ENCODE measurements at regions not wholly inside any gene's neighbourhood (a gene's known extent, or its start where the extent isn't known, plus 50 kb on each side); places are given as distances from the start of the nearest gene placed in this dataset.
A peak's percentile ranks its signal among the peaks of the same experiment; 100 is the strongest.

GRCh38 chr1:199767700-199768099 is 259.8 kb upstream of the NR5A2 start:
- no peak for TF ChIP-seq CTCF (conservative IDR thresholded peaks at IDR 0.05; ENCODE audit: low read depth)
- DNase-seq (ENCODE audit: low spot score): no peak
- H3K27ac ChIP-seq: no peak overlapping the region
- POLR2A ChIA-PET (ENCODE audit: low non-redundant PET): no interaction called here
- CTCF ChIA-PET: interaction anchor here (1.1 kb wide), 1 partner anchor 21 kb away, joined by 3 read pairs; no protein-coding TSS in a partner anchor

GRCh38 chr1:199774433-199775089 is 252.9 kb upstream of the NR5A2 start:
- ChIA-PET POLR2A (ENCODE audit: low non-redundant PET) (no interaction called here), CTCF (interaction anchor here (0.7 kb wide), 1 partner anchor 714 kb away, joined by 3 read pairs; no protein-coding TSS in a partner anchor)
- no peak for TF ChIP-seq CTCF (conservative IDR thresholded peaks at IDR 0.05; ENCODE audit: low read depth)
- H3K27ac ChIP-seq: no peak overlapping the region
- DNase-seq (ENCODE audit: low spot score): peak; percentile 88

- DNase-seq (ENCODE audit: low spot score): no peak
- CTCF ChIA-PET: interaction anchor here (0.6 kb wide), 2 partner anchors 22 to 575 kb away, joined by 5 to 7 read pairs; no protein-coding TSS in a partner anchor
- POLR2A ChIA-PET (ENCODE audit: low non-redundant PET): no interaction called here
- no peak for TF ChIP-seq CTCF (conservative IDR thresholded peaks at IDR 0.05; ENCODE audit: low read depth)
- no peak overlapping the region for H3K27ac ChIP-seq
Observed at GRCh38 chr1:199776768-199777497, 250.6 kb upstream of the NR5A2 start.

- TF ChIP-seq CTCF (conservative IDR thresholded peaks at IDR 0.05; ENCODE audit: low read depth): no peak
- CTCF ChIA-PET: interaction anchor here (0.6 to 0.8 kb wide), 2 partner anchors 29 to 695 kb away, joined by 3 to 13 read pairs; no protein-coding TSS in a partner anchor
- no peak overlapping the region for H3K27ac ChIP-seq
- POLR2A ChIA-PET (ENCODE audit: low non-redundant PET): interaction anchor here (0.7 kb wide), 2 partner anchors 11 to 50 kb away, joined by 4 to 5 read pairs; no protein-coding TSS in a partner anchor
- DNase-seq (ENCODE audit: low spot score): no peak
Observed at GRCh38 chr1:199778324-199778955, 249.1 kb upstream of the NR5A2 start.

- POLR2A ChIA-PET (ENCODE audit: low non-redundant PET): no interaction called here
- no peak overlapping the region for H3K27ac ChIP-seq
- no peak for TF ChIP-seq CTCF (conservative IDR thresholded peaks at IDR 0.05; ENCODE audit: low read depth)
- CTCF ChIA-PET: no interaction called here
- no peak for DNase-seq (ENCODE audit: low spot score)
Observed at GRCh38 chr1:199780091-199780490, 247.4 kb upstream of the NR5A2 start.

- POLR2A ChIA-PET (ENCODE audit: low non-redundant PET): no interaction called here
- DNase-seq (ENCODE audit: low spot score): peak; percentile 73
- CTCF ChIA-PET: interaction anchor here (0.6 kb wide), 1 partner anchor 1706 kb away, joined by 4 read pairs; no protein-coding TSS in a partner anchor
- TF ChIP-seq CTCF (conservative IDR thresholded peaks at IDR 0.05; ENCODE audit: low read depth): no peak
- no peak overlapping the region for H3K27ac ChIP-seq
Observed at GRCh38 chr1:199780948-199781670, 246.4 kb upstream of the NR5A2 start.
